WTC11 (cell line): ENCODE measurements at regions not wholly inside any gene's neighbourhood (a gene's known extent, or its start where the extent isn't known, plus 50 kb on each side); places are given as distances from the start of the nearest gene placed in this dataset.

ENCODE experiments used
- ATAC-seq: fragments of 200-7000 bp; cut with Tn5 transposase; 2 replicates; pipeline ENCODE4 v1.10.0; 2021; ENCODE audit warnings: mild to moderate bottlenecking, moderate library complexity
- CTCF ChIA-PET: fragments of 300-600 bp; sonication (Branson Sonifier 250); formaldehyde crosslinking; loops from one replicate; lab custom pipeline; 2021; ENCODE audit warnings: antibody characterized with exemption; lab: Charles Lee
- POLR2A ChIA-PET: fragments of 350-600 bp; sonication (Branson Sonifier 250); formaldehyde crosslinking; loops from one replicate; lab custom pipeline; 2021; ENCODE audit warnings: antibody characterized with exemption; lab: Charles Lee
- DNase-seq: peaks from one replicate; pipeline ENCODE4 v3.0.0; 2021; ENCODE audit warnings: low spot score
- H3K27ac Mint-ChIP-seq: 2 replicates; pipeline ENCODE4 v1.8.0; 2021; ENCODE audit warnings: mixed read lengths
- H3K27me3 Mint-ChIP-seq: 2 replicates; pipeline ENCODE4 v1.8.0; 2021; ENCODE audit warnings: low read depth, mild to moderate bottlenecking, moderate library complexity, mixed read lengths
- H3K36me3 Mint-ChIP-seq: 2 replicates; pipeline ENCODE4 v1.8.0; 2021; ENCODE audit warnings: mixed read lengths
- H3K4me1 Mint-ChIP-seq: 2 replicates; pipeline ENCODE4 v1.8.0; 2022; ENCODE audit warnings: mixed read lengths
- H3K4me3 Mint-ChIP-seq: 2 replicates; pipeline ENCODE4 v1.8.0; 2021; ENCODE audit warnings: mild to moderate bottlenecking, moderate library complexity, mixed read lengths
- H3K9me3 Mint-ChIP-seq: 2 replicates; pipeline ENCODE4 v1.8.0; 2021; ENCODE audit warnings: mixed read lengths
- ARID4B ChIP-seq: sonication (generic); formaldehyde crosslinking; IDR thresholded peaks from 2 replicates; pipeline ENCODE4 v1.8.0; 2023; ENCODE audit warnings: missing genetic modification reagents, mild to moderate bottlenecking, borderline replicate concordance
- CREB1 ChIP-seq: sonication (generic); formaldehyde crosslinking; IDR thresholded peaks from 2 replicates; pipeline ENCODE4 v1.8.0; 2023; ENCODE audit warnings: mild to moderate bottlenecking, missing genetic modification reagents
- E2F4 ChIP-seq: sonication (generic); formaldehyde crosslinking; IDR thresholded peaks from 2 replicates; pipeline ENCODE4 v1.8.1; 2022; ENCODE audit warnings: low read depth, mild to moderate bottlenecking, moderate library complexity, missing genetic modification reagents, borderline replicate concordance
- ETV6 ChIP-seq: sonication (generic); formaldehyde crosslinking; IDR thresholded peaks from 2 replicates; pipeline ENCODE4 v1.8.1; 2022; ENCODE audit warnings: mild to moderate bottlenecking, missing genetic modification reagents
- FOXK1 ChIP-seq: sonication (generic); formaldehyde crosslinking; IDR thresholded peaks from 2 replicates; pipeline ENCODE4 v1.8.0; 2022; ENCODE audit warnings: mild to moderate bottlenecking, moderate library complexity, missing genetic modification reagents
- GABPB1 ChIP-seq: sonication (generic); formaldehyde crosslinking; IDR thresholded peaks from 2 replicates; pipeline ENCODE4 v1.8.1; 2023; ENCODE audit warnings: mild to moderate bottlenecking, missing genetic modification reagents
- IRF1 ChIP-seq: sonication (generic); formaldehyde crosslinking; IDR thresholded peaks from 2 replicates; pipeline ENCODE4 v1.8.0; 2023; ENCODE audit warnings: missing genetic modification reagents
- JAZF1 ChIP-seq: fragments of 250-450 bp; sonication (Bioruptor Pico); IDR thresholded peaks from 2 replicates; pipeline ENCODE4 v1.9.0; 2021; ENCODE audit warnings: moderate library complexity, mild to moderate bottlenecking, inconsistent platforms
- KAT7 ChIP-seq: sonication (generic); formaldehyde crosslinking; IDR thresholded peaks from 2 replicates; pipeline ENCODE4 v1.8.1; 2023; ENCODE audit warnings: missing genetic modification reagents, mild to moderate bottlenecking, borderline replicate concordance
- NFE2L1 ChIP-seq: sonication (generic); formaldehyde crosslinking; IDR thresholded peaks from 2 replicates; pipeline ENCODE4 v1.8.1; 2023; ENCODE audit warnings: missing genetic modification reagents
- NR3C1 ChIP-seq: sonication (generic); formaldehyde crosslinking; conservative IDR thresholded peaks from 2 replicates; pipeline ENCODE4 v1.8.1; 2023; ENCODE audit warnings: low read depth, mild to moderate bottlenecking, missing genetic modification reagents
- PRRX2 ChIP-seq: fragments of 250-450 bp; sonication (Bioruptor Pico); IDR thresholded peaks from 2 replicates; pipeline ENCODE4 v1.8.0; 2021; ENCODE audit warnings: mild to moderate bottlenecking
- SMAD3 ChIP-seq: sonication (generic); formaldehyde crosslinking; IDR thresholded peaks from 2 replicates; pipeline ENCODE4 v1.8.0; 2022; ENCODE audit warnings: missing genetic modification reagents, mild to moderate bottlenecking, borderline replicate concordance
- SMAD4 ChIP-seq: sonication (generic); formaldehyde crosslinking; IDR thresholded peaks from 2 replicates; pipeline ENCODE4 v1.8.0; 2022; ENCODE audit warnings: mild to moderate bottlenecking, missing genetic modification reagents
- SOX15 ChIP-seq: fragments of 250-450 bp; sonication (Bioruptor Pico); IDR thresholded peaks from 2 replicates; pipeline ENCODE4 v1.9.0; 2021; ENCODE audit warnings: mild to moderate bottlenecking
- TEAD4 ChIP-seq: sonication (generic); formaldehyde crosslinking; IDR thresholded peaks from 2 replicates; pipeline ENCODE4 v1.8.0; 2022; ENCODE audit warnings: mild to moderate bottlenecking, missing genetic modification reagents
- TP53 ChIP-seq: sonication (generic); formaldehyde crosslinking; IDR thresholded peaks from 2 replicates; pipeline ENCODE4 v1.8.1; 2023; ENCODE audit warnings: mild to moderate bottlenecking, missing genetic modification reagents
- ZNF138 ChIP-seq: sonication (generic); formaldehyde crosslinking; conservative IDR thresholded peaks from 2 replicates; pipeline ENCODE4 v1.8.1; 2022; ENCODE audit warnings: mild to moderate bottlenecking, moderate library complexity, missing genetic modification reagents
- ZNF219 ChIP-seq: sonication (generic); formaldehyde crosslinking; IDR thresholded peaks from 2 replicates; pipeline ENCODE4 v1.8.0; 2023; ENCODE audit warnings: missing genetic modification reagents, mild to moderate bottlenecking, borderline replicate concordance
- ZNF317 ChIP-seq: sonication (generic); formaldehyde crosslinking; IDR thresholded peaks from 2 replicates; pipeline ENCODE4 v1.8.1; 2023; ENCODE audit warnings: low read depth, mild to moderate bottlenecking, moderate library complexity, missing genetic modification reagents, borderline replicate concordance
- TF ChIP-seq, protein P1 (sequence below): sonication (generic); formaldehyde crosslinking; IDR thresholded peaks from 2 replicates; pipeline ENCODE4 v1.8.1; 2023; ENCODE audit warnings: mild to moderate bottlenecking, missing genetic modification reagents, moderate library complexity
- TF ChIP-seq, protein P2 (sequence below): sonication (generic); formaldehyde crosslinking; IDR thresholded peaks from 2 replicates; pipeline ENCODE4 v1.8.0; 2023; ENCODE audit warnings: mild to moderate bottlenecking, missing genetic modification reagents
- TF ChIP-seq, protein P3 (sequence below): sonication (generic); formaldehyde crosslinking; IDR thresholded peaks from 2 replicates; pipeline ENCODE4 v1.8.0; 2022; ENCODE audit warnings: mild to moderate bottlenecking, missing genetic modification reagents
- TF ChIP-seq, protein P4 (sequence below): sonication (generic); formaldehyde crosslinking; IDR thresholded peaks from 2 replicates; pipeline ENCODE4 v1.8.0; 2022; ENCODE audit warnings: mild to moderate bottlenecking, missing genetic modification reagents

DNA sequence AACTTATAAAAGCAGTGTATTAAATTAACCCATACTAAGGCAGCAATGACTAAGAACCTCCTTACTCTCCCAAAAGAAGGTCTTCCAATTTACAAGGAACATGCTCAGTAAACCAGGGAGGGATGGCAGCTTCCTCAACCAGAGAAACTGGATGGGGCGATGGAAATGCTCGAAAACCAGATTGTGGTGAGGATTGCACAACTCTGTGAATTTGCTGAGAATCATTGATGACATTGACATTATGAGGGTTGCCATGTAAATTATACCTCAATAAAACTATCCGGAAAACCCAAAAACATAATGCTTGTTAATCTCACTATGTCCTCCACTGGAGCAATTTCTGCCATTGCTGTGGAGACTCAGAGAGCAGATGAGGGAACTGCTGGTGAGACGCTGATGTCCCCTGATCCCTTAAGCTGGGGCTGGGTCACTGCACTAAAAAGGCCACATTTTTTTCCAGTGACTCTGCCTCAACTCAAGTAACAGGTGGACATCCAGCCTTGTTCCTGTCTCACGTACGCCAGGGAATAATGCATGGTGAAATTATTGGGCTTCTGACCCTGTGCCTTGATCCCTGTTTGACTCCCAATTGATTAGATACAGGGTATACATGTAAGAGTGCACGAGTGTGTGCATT, 288.3 kb downstream of the CYP26B1 start:
- Mint-ChIP-seq H3K9me3 (peaks cover 17% of the 10 kb centered on the region), H3K36me3 (no peaks in the 10 kb centered on the region), H3K27ac (no peak overlapping the region), H3K4me3 (no peak overlapping the region), H3K27me3 (no peaks in the 10 kb centered on the region; the same call in 1 of the 2 replicates), H3K4me1 (no peaks in the 10 kb centered on the region)
- TF ChIP-seq ETV6 (CRISPR knock-in tag) (no peak), GABPB1 (CRISPR knock-in tag) (no peak), NR3C1 (CRISPR knock-in tag) (no peak), SMAD3 (CRISPR knock-in tag) (no peak), TP53 (CRISPR knock-in tag) (no peak), NFE2L1 (CRISPR knock-in tag) (no peak), ZNF317 (CRISPR knock-in tag) (no peak), FOXK1 (CRISPR knock-in tag) (no peak), SOX15 (CRISPR knock-in tag) (no peak), SMAD4 (CRISPR knock-in tag) (no peak), CREB1 (no peak), ZNF138 (no peak), IRF1 (CRISPR knock-in tag) (no peak), PRRX2 (no peak), ZNF219 (CRISPR knock-in tag) (no peak), TEAD4 (CRISPR knock-in tag) (no peak)
- TF ChIP-seq, protein P1, sequence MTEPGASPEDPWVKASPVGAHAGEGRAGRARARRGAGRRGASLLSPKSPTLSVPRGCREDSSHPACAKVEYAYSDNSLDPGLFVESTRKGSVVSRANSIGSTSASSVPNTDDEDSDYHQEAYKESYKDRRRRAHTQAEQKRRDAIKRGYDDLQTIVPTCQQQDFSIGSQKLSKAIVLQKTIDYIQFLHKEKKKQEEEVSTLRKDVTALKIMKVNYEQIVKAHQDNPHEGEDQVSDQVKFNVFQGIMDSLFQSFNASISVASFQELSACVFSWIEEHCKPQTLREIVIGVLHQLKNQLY (CRISPR knock-in tag): no peak
- TF ChIP-seq, protein P2, sequence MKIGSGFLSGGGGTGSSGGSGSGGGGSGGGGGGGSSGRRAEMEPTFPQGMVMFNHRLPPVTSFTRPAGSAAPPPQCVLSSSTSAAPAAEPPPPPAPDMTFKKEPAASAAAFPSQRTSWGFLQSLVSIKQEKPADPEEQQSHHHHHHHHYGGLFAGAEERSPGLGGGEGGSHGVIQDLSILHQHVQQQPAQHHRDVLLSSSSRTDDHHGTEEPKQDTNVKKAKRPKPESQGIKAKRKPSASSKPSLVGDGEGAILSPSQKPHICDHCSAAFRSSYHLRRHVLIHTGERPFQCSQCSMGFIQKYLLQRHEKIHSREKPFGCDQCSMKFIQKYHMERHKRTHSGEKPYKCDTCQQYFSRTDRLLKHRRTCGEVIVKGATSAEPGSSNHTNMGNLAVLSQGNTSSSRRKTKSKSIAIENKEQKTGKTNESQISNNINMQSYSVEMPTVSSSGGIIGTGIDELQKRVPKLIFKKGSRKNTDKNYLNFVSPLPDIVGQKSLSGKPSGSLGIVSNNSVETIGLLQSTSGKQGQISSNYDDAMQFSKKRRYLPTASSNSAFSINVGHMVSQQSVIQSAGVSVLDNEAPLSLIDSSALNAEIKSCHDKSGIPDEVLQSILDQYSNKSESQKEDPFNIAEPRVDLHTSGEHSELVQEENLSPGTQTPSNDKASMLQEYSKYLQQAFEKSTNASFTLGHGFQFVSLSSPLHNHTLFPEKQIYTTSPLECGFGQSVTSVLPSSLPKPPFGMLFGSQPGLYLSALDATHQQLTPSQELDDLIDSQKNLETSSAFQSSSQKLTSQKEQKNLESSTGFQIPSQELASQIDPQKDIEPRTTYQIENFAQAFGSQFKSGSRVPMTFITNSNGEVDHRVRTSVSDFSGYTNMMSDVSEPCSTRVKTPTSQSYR: no peak
- TF ChIP-seq, protein P3, sequence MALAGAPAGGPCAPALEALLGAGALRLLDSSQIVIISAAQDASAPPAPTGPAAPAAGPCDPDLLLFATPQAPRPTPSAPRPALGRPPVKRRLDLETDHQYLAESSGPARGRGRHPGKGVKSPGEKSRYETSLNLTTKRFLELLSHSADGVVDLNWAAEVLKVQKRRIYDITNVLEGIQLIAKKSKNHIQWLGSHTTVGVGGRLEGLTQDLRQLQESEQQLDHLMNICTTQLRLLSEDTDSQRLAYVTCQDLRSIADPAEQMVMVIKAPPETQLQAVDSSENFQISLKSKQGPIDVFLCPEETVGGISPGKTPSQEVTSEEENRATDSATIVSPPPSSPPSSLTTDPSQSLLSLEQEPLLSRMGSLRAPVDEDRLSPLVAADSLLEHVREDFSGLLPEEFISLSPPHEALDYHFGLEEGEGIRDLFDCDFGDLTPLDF (CRISPR knock-in tag): no peak
- ChIA-PET POLR2A (no interaction called here), CTCF (no interaction called here)
- ATAC-seq (no peak), DNase-seq (no peak)

DNA sequence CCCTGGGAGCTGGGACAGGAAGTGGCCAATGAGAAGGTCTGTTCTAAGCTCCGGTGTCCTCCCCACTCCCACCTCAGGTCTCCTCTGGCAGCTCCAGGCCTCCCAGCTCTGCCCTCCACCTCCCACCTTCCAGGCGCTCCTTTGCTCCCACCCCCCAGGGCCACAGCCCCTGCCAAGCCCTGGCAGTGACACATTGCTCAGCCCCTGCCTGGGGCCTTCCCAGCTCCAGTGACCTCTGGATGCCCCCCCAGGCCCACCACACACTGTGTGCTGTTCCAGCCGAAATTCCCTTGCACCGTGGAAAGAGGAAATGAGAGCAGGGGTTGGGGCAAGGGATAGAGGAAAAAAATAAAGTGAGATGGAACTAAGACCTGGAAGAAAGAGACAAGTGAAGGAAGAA, 289.6 kb downstream of the CYP26B1 start:
- no peak for DNase-seq
- TF ChIP-seq TEAD4 (CRISPR knock-in tag) (no peak), ARID4B (CRISPR knock-in tag) (no peak), JAZF1 (CRISPR knock-in tag) (no peak), KAT7 (no peak), E2F4 (CRISPR knock-in tag) (no peak)
- TF ChIP-seq, protein P4, sequence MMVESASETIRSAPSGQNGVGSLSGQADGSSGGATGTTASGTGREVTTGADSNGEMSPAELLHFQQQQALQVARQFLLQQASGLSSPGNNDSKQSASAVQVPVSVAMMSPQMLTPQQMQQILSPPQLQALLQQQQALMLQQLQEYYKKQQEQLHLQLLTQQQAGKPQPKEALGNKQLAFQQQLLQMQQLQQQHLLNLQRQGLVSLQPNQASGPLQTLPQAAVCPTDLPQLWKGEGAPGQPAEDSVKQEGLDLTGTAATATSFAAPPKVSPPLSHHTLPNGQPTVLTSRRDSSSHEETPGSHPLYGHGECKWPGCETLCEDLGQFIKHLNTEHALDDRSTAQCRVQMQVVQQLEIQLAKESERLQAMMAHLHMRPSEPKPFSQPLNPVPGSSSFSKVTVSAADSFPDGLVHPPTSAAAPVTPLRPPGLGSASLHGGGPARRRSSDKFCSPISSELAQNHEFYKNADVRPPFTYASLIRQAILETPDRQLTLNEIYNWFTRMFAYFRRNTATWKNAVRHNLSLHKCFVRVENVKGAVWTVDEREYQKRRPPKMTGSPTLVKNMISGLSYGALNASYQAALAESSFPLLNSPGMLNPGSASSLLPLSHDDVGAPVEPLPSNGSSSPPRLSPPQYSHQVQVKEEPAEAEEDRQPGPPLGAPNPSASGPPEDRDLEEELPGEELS (CRISPR knock-in tag): no peak

More for the DNA sequence above, 289.6 kb downstream of the CYP26B1 start:
- ATAC-seq: no peak
- H3K27ac Mint-ChIP-seq: no peak overlapping the region
- no peaks in the 10 kb centered on the region for H3K4me1 Mint-ChIP-seq
- POLR2A ChIA-PET: interaction anchor here (0.6 kb wide), 1 partner anchor 27 kb away, joined by 3 read pairs; no protein-coding TSS in a partner anchor
- H3K27me3 Mint-ChIP-seq: no peaks in the 10 kb centered on the region; the same call in 1 of the 2 replicates
- H3K9me3 Mint-ChIP-seq: peaks cover 17% of the 10 kb centered on the region
- no peak overlapping the region for H3K4me3 Mint-ChIP-seq
- CTCF ChIA-PET: no interaction called here
- no peaks in the 10 kb centered on the region for H3K36me3 Mint-ChIP-seq
